ENCODE measurements at regions not wholly inside any gene's neighbourhood (a gene's known extent, or its start where the extent isn't known, plus 50 kb on each side); places are given as distances from the start of the nearest gene placed in this dataset.

GRCh38 chr11:130760515-130761125 is 155.7 kb downstream of the SNX19 start:
- no peaks in the 10 kb centered on the region for H3K36me3 Mint-ChIP-seq (ENCODE audit: insufficient read depth, unreplicated experiment)
- CTCF ChIA-PET, result no interaction called here
- no peaks in the 10 kb centered on the region for H3K4me1 Mint-ChIP-seq (ENCODE audit: low read depth, unreplicated experiment)
- H3K27me3 Mint-ChIP-seq (ENCODE audit: unreplicated experiment), result peaks cover 95% of the 10 kb centered on the region
- no peak for DNase-seq
- H3K27ac Mint-ChIP-seq (ENCODE audit: unreplicated experiment), result no peak overlapping the region
- no peak overlapping the region for H3K4me3 Mint-ChIP-seq (ENCODE audit: low read depth, unreplicated experiment)
- BruUV-seq (replicated peaks), result no TSS peak
- no peak for TF ChIP-seq CTCF (IDR thresholded peaks at IDR 0.05; ENCODE audit: unreplicated experiment)
- intact Hi-C loops (cut with micrococcal nuclease; ENCODE audit: unreplicated experiment), result no loop called here
- no peaks in the 10 kb centered on the region for H3K9me3 Mint-ChIP-seq (ENCODE audit: low read depth, unreplicated experiment)

GRCh38 chr11:130761560-130762220 is 154.6 kb downstream of the SNX19 start:
- DNase-seq, result no peak
- Mint-ChIP-seq H3K4me1 (ENCODE audit: low read depth, unreplicated experiment) (no peaks in the 10 kb centered on the region), H3K27ac (ENCODE audit: unreplicated experiment) (no peak overlapping the region), H3K4me3 (ENCODE audit: low read depth, unreplicated experiment) (no peak overlapping the region), H3K36me3 (ENCODE audit: insufficient read depth, unreplicated experiment) (no peaks in the 10 kb centered on the region), H3K9me3 (ENCODE audit: low read depth, unreplicated experiment) (no peaks in the 10 kb centered on the region), H3K27me3 (ENCODE audit: unreplicated experiment) (peaks cover 92% of the 10 kb centered on the region)
- no TSS peak for BruUV-seq (replicated peaks)
- TF ChIP-seq CTCF (IDR thresholded peaks at IDR 0.05; ENCODE audit: unreplicated experiment), result no peak
- CTCF ChIA-PET, result no interaction called here
- intact Hi-C loops (cut with micrococcal nuclease; ENCODE audit: unreplicated experiment), result no loop called here

GRCh38 chr11:130762638-130763037 is 153.6 kb downstream of the SNX19 start:
- H3K36me3 Mint-ChIP-seq (ENCODE audit: insufficient read depth, unreplicated experiment), result no peaks in the 10 kb centered on the region
- DNase-seq, result no peak
- H3K4me1 Mint-ChIP-seq (ENCODE audit: low read depth, unreplicated experiment), result no peaks in the 10 kb centered on the region
- TF ChIP-seq CTCF (IDR thresholded peaks at IDR 0.05; ENCODE audit: unreplicated experiment), result no peak
- no peaks in the 10 kb centered on the region for H3K9me3 Mint-ChIP-seq (ENCODE audit: low read depth, unreplicated experiment)
- intact Hi-C loops (cut with micrococcal nuclease; ENCODE audit: unreplicated experiment), result no loop called here
- CTCF ChIA-PET, result no interaction called here
- H3K27ac Mint-ChIP-seq (ENCODE audit: unreplicated experiment), result no peak overlapping the region
- no peak overlapping the region for H3K4me3 Mint-ChIP-seq (ENCODE audit: low read depth, unreplicated experiment)
- H3K27me3 Mint-ChIP-seq (ENCODE audit: unreplicated experiment), result peaks cover 83% of the 10 kb centered on the region
- no TSS peak for BruUV-seq (replicated peaks)

GRCh38 chr11:130763087-130763980 is 152.9 kb downstream of the SNX19 start:
- H3K4me3 Mint-ChIP-seq (ENCODE audit: low read depth, unreplicated experiment), result no peak overlapping the region
- no TSS peak for BruUV-seq (replicated peaks)
- no peaks in the 10 kb centered on the region for H3K4me1 Mint-ChIP-seq (ENCODE audit: low read depth, unreplicated experiment)

More at GRCh38 chr11:130763087-130763980, 152.9 kb downstream of the SNX19 start:
- intact Hi-C loops (cut with micrococcal nuclease; ENCODE audit: unreplicated experiment), result no loop called here
- no peak overlapping the region for H3K27ac Mint-ChIP-seq (ENCODE audit: unreplicated experiment)
- DNase-seq, result no peak
- H3K36me3 Mint-ChIP-seq (ENCODE audit: insufficient read depth, unreplicated experiment), result no peaks in the 10 kb centered on the region
- H3K27me3 Mint-ChIP-seq (ENCODE audit: unreplicated experiment), result peaks cover 76% of the 10 kb centered on the region
- no peaks in the 10 kb centered on the region for H3K9me3 Mint-ChIP-seq (ENCODE audit: low read depth, unreplicated experiment)
- CTCF ChIA-PET, result no interaction called here
- no peak for TF ChIP-seq CTCF (IDR thresholded peaks at IDR 0.05; ENCODE audit: unreplicated experiment)

Data from Calu3 (cell line).